SK-N-SH (cell line): ENCODE measurements at regions not wholly inside any gene's neighbourhood (a gene's known extent, or its start where the extent isn't known, plus 50 kb on each side); places are given as distances from the start of the nearest gene placed in this dataset.

Source experiments
- CTCF ChIA-PET: fragments of 300-600, 350-600 bp; formaldehyde crosslinking; extraction: SDS; loops from one replicate; lab custom pipeline; 2021; lab: Yijun Ruan, JAX
- POLR2A ChIA-PET: fragments of 350-600 bp; sonication (Branson Sonifier 250); formaldehyde crosslinking; extraction: SDS; loops from one replicate; lab custom pipeline; 2020; ENCODE audit warnings: antibody characterized with exemption, inconsistent platforms; lab: Yijun Ruan, JAX
- DNase-seq: peaks from one replicate; pipeline ENCODE4 v3.0.0; 2012
- H2AFZ ChIP-seq: fragments of 200-600 bp; sonication (generic); 2 replicates; pipeline ENCODE4 v1.8.1; 2016; ENCODE audit warnings: antibody characterized with exemption, mild to moderate bottlenecking, low read depth
- H3F3A ChIP-seq: fragments of 200-600 bp; sonication (generic); replicated peaks from 2 replicates; pipeline ENCODE3; 2016; ENCODE audit warnings: antibody characterized with exemption, mild to moderate bottlenecking; ENCODE audit not compliant: insufficient read depth
- H3K27ac ChIP-seq, 2 experiments: fragments of 200-500 bp in 1 of 2; fragments of 200-600 bp in 1 of 2; sonication (Bioruptor generic) in 1 of 2; sonication (generic), shearing (Covaris generic) in 1 of 2; 2 replicates each; pipeline versions ENCODE4 v1.5.1 to v1.6.1; 2014 to 2016; ENCODE audit warnings: low read depth in 2 of 2, inconsistent platforms in 1 of 2, low read length in 1 of 2, mild to moderate bottlenecking in 1 of 2, mixed read lengths in 1 of 2
- H3K27me3 ChIP-seq: fragments of 200-600 bp; sonication (generic), shearing (Covaris generic); 2 replicates; pipeline ENCODE4 v1.6.1; 2016; ENCODE audit warnings: mixed run types; ENCODE audit not compliant: insufficient read depth
- H3K36me3 ChIP-seq, 2 experiments: fragments of 200-500 bp in 1 of 2; fragments of 200-600 bp in 1 of 2; sonication (Bioruptor generic) in 1 of 2; sonication (generic) in 1 of 2; replicated peaks in 1 of 2; 2 replicates each; pipeline versions ENCODE3 to v1.5.1; 2014 to 2016; ENCODE audit warnings: low read length in 1 of 2, mild to moderate bottlenecking in 1 of 2; ENCODE audit not compliant: insufficient read depth in 2 of 2, control insufficient read depth in 1 of 2
- H3K4me1 ChIP-seq, 2 experiments: fragments of 200-500 bp in 1 of 2; fragments of 200-600 bp in 1 of 2; sonication (Bioruptor generic) in 1 of 2; sonication (generic), shearing (Covaris generic) in 1 of 2; 2 replicates each; pipeline versions ENCODE4 v1.5.1 to v1.6.1; 2014 to 2016; ENCODE audit warnings: low read depth in 1 of 2, low read length in 1 of 2, mixed run types in 1 of 2; ENCODE audit not compliant: insufficient read depth in 2 of 2, control insufficient read depth in 1 of 2
- H3K4me2 ChIP-seq: fragments of 200-600 bp; sonication (generic), shearing (Covaris generic); 2 replicates; pipeline ENCODE4 v1.6.1; 2017; ENCODE audit warnings: mixed run types
- H3K4me3 ChIP-seq, 2 experiments: fragments of 200-500 bp in 1 of 2; fragments of 200-600 bp in 1 of 2; sonication (Bioruptor generic) in 1 of 2; sonication (generic), shearing (Covaris generic) in 1 of 2; 2 replicates each; pipeline versions ENCODE4 v1.5.1 to v1.8.1; 2014 to 2016; ENCODE audit warnings: low read depth in 2 of 2, inconsistent platforms in 1 of 2, low read length in 1 of 2, mild to moderate bottlenecking in 1 of 2, mixed read lengths in 1 of 2, moderate library complexity in 1 of 2
- H3K79me2 ChIP-seq: fragments of 200-600 bp; sonication (generic); 2 replicates; pipeline ENCODE4 v1.8.1; 2017; ENCODE audit warnings: mild to moderate bottlenecking; ENCODE audit not compliant: insufficient read depth
- H3K9ac ChIP-seq: fragments of 200-600 bp; sonication (generic); 2 replicates; pipeline ENCODE4 v1.6.1; 2017; ENCODE audit warnings: mixed run types
- H3K9me2 ChIP-seq: fragments of 200-600 bp; sonication (generic); 2 replicates; pipeline ENCODE4 v1.6.1; 2017; ENCODE audit warnings: mixed run types
- H3K9me3 ChIP-seq: fragments of 200-600 bp; sonication (generic); 2 replicates; pipeline ENCODE4 v1.6.1; 2017; ENCODE audit warnings: mixed run types, mild to moderate bottlenecking, moderate library complexity
- H4K20me1 ChIP-seq: fragments of 200-600 bp; sonication (generic); 2 replicates; pipeline ENCODE4 v1.6.1; 2017; ENCODE audit warnings: mild to moderate bottlenecking, mixed run types; ENCODE audit not compliant: insufficient read depth
- ELF1 ChIP-seq: IDR thresholded peaks from 2 replicates; pipeline ENCODE4 v1.4.0; 2012
- EP300 ChIP-seq, 2 experiments: IDR thresholded peaks; 2 replicates each; pipeline versions ENCODE4 v1.4.0 to v1.6.1; 2012; ENCODE audit warnings: borderline replicate concordance in 1 of 2, low read depth in 1 of 2, low read length in 1 of 2
- GABPA ChIP-seq: IDR thresholded peaks from 2 replicates; pipeline ENCODE4 v1.4.0; 2012; ENCODE audit warnings: low read depth, mild to moderate bottlenecking
- GATA2 ChIP-seq: sonication (generic); formaldehyde crosslinking; IDR thresholded peaks from 2 replicates; pipeline ENCODE4 v1.5.0; 2020; ENCODE audit warnings: mild to moderate bottlenecking, missing genetic modification reagents
- JUND ChIP-seq: IDR thresholded peaks from 2 replicates; pipeline ENCODE4 v1.4.0; 2012
- NFIC ChIP-seq: IDR thresholded peaks from 2 replicates; pipeline ENCODE4 v1.4.0; 2012; ENCODE audit warnings: borderline replicate concordance
- RFX5 ChIP-seq: IDR thresholded peaks from 2 replicates; pipeline ENCODE4 v1.6.1; 2012; ENCODE audit warnings: mild to moderate bottlenecking, improper control_type of control experiment, low read length
- RXRA ChIP-seq: IDR thresholded peaks from 2 replicates; pipeline ENCODE4 v1.4.0; 2012; ENCODE audit warnings: low read depth, mild to moderate bottlenecking, borderline replicate concordance
- WGBS: methylation state at CpG from one replicate; pipeline ENCODE4 v1.1.6; 2017; ENCODE audit warnings: low lambda C conversion rate; 5-methylcytosine and 5-hydroxymethylcytosine counted together
- TF ChIP-seq, protein P1 (sequence below): IDR thresholded peaks from 2 replicates; pipeline ENCODE4; 2012
- TF ChIP-seq, protein P2 (sequence below): fragments of 150-350 bp; IDR thresholded peaks from 2 replicates; pipeline ENCODE4 v1.6.1; 2017; ENCODE audit warnings: antibody characterized with exemption, low read length, low read depth, borderline replicate concordance
- TF ChIP-seq, protein P3 (sequence below): IDR thresholded peaks from 2 replicates; pipeline ENCODE4 v1.4.0; 2012; ENCODE audit warnings: low read depth, borderline replicate concordance

DNA sequence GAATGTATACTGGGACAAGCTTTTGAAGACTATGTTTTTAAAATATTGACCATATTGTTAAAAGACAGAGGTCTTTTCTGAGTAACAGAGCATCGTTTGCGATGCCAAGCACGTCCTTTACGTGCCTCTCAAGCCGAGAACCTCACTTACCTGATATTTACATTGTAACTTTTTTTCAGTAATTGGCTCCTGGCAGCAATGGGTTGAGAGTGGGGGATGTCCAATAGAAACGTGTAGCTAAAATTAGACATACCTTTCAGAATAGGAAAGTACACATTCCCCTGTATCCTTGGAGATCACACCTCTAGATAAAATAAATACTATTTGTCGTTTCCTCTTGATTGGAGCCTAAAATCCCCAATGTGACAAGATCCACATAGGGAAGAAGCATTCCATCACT lies 222.2 kb upstream of the RGS6 start:
- no peak for TF ChIP-seq GATA2 (CRISPR knock-in tag)
- no peak for TF ChIP-seq RFX5
- TF ChIP-seq NFIC: no peak
- TF ChIP-seq, protein P1, sequence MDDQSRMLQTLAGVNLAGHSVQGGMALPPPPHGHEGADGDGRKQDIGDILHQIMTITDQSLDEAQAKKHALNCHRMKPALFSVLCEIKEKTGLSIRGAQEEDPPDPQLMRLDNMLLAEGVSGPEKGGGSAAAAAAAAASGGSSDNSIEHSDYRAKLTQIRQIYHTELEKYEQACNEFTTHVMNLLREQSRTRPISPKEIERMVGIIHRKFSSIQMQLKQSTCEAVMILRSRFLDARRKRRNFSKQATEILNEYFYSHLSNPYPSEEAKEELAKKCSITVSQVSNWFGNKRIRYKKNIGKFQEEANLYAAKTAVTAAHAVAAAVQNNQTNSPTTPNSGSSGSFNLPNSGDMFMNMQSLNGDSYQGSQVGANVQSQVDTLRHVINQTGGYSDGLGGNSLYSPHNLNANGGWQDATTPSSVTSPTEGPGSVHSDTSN: no peak
- no peak for TF ChIP-seq EP300 (IDR thresholded peaks at IDR 0.05; ENCODE audit: borderline replicate concordance in 1 of 2, low read depth in 1 of 2, low read length in 1 of 2)
- TF ChIP-seq, protein P2, sequence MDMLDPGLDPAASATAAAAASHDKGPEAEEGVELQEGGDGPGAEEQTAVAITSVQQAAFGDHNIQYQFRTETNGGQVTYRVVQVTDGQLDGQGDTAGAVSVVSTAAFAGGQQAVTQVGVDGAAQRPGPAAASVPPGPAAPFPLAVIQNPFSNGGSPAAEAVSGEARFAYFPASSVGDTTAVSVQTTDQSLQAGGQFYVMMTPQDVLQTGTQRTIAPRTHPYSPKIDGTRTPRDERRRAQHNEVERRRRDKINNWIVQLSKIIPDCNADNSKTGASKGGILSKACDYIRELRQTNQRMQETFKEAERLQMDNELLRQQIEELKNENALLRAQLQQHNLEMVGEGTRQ: no peak
- TF ChIP-seq, protein P3, sequence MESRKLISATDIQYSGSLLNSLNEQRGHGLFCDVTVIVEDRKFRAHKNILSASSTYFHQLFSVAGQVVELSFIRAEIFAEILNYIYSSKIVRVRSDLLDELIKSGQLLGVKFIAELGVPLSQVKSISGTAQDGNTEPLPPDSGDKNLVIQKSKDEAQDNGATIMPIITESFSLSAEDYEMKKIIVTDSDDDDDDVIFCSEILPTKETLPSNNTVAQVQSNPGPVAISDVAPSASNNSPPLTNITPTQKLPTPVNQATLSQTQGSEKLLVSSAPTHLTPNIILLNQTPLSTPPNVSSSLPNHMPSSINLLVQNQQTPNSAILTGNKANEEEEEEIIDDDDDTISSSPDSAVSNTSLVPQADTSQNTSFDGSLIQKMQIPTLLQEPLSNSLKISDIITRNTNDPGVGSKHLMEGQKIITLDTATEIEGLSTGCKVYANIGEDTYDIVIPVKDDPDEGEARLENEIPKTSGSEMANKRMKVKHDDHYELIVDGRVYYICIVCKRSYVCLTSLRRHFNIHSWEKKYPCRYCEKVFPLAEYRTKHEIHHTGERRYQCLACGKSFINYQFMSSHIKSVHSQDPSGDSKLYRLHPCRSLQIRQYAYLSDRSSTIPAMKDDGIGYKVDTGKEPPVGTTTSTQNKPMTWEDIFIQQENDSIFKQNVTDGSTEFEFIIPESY: no peak
- no peak for TF ChIP-seq ELF1
- no peak for TF ChIP-seq JUND
- Histone ChIP-seq H3K9me3 (no peaks in the 10 kb centered on the region), H3K27ac (peak overlapping the region in 1 of 2 experiments; percentile 88; a peak in 2 of 4 replicates), H3K4me1 (peaks cover 5 to 46% of the 10 kb centered on the region in 2 experiments), H3K79me2 (peaks cover 11% of the 10 kb centered on the region; the same call in 1 of the 2 replicates), H3K27me3 (no peaks in the 10 kb centered on the region), H3K36me3 (peaks cover 15 to 21% of the 10 kb centered on the region in 2 experiments), H4K20me1 (no peaks in the 10 kb centered on the region), H3K4me3 (no peak overlapping the region), H3K4me2 (no peak overlapping the region), H2AFZ (no peak overlapping the region), H3K9me2 (no peaks in the 10 kb centered on the region), H3F3A (peaks cover 45% of the 10 kb centered on the region), H3K9ac (no peak overlapping the region)
- ChIA-PET CTCF (interaction anchor here (1.4 kb wide), 1 partner anchor 43 kb away, joined by 4 read pairs; no protein-coding TSS in a partner anchor), POLR2A (no interaction called here)
- DNase-seq: no peak
- WGBS: 94% methylated on average over 7 of the region's 7 CpGs

DNA sequence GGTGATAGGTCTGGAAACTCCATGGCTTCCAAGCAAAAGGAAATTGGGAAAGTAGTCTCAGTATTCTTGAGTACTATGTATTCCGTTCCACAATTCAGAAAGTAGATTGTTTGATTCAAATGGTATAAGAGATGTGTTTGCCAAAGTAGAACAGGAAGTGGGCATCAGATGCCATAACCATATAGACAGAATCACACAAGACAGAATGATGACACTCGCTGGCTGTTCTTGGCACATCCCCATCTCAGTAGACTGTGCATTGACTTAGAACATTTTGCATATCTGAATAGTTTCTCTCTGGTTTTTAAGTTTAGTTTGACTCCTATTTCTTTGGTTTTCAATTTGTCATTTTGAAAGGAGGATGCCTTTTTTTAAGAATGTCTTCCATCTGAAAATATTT lies 221.1 kb upstream of the RGS6 start:
- Histone ChIP-seq H3K9me2 (no peaks in the 10 kb centered on the region), H3K79me2 (peaks cover 11% of the 10 kb centered on the region; the same call in 1 of the 2 replicates), H3F3A (peaks cover 47% of the 10 kb centered on the region), H3K4me2 (peak overlapping the region; percentile 54), H2AFZ (no peak overlapping the region), H3K9me3 (no peaks in the 10 kb centered on the region), H3K9ac (peak overlapping the region; percentile 37; the same call in 1 of the 2 replicates), H3K27ac (peak overlapping the region; percentile 34 to 88; a peak in 3 of 4 replicates), H3K27me3 (no peaks in the 10 kb centered on the region), H3K4me1 (peaks cover 5 to 58% of the 10 kb centered on the region in 2 experiments), H3K4me3 (no peak overlapping the region), H3K36me3 (peaks cover 10 to 12% of the 10 kb centered on the region in 2 experiments), H4K20me1 (no peaks in the 10 kb centered on the region)
- CTCF ChIA-PET: interaction anchor here (5.1 kb wide), 1 partner anchor 42 kb away, joined by 20 read pairs; no protein-coding TSS in a partner anchor
- no peak for DNase-seq
- WGBS: 89% methylated on average over 2 of the region's 2 CpGs
- TF ChIP-seq EP300 (IDR thresholded peaks at IDR 0.05; ENCODE audit: borderline replicate concordance in 1 of 2, low read depth in 1 of 2, low read length in 1 of 2): no peak
- TF ChIP-seq GABPA: no peak
- 0 out of 2 replicates have a peak, but pooled peaks have one; percentile 7 for TF ChIP-seq RXRA
- POLR2A ChIA-PET: no interaction called here
